Endothelial cell of umbilical vein (primary cell): ENCODE measurements at regions not wholly inside any gene's neighbourhood (a gene's known extent, or its start where the extent isn't known, plus 50 kb on each side); places are given as distances from the start of the nearest gene placed in this dataset.
A peak's percentile ranks its signal among the peaks of the same experiment; 100 is the strongest.

Experiments
- BruUV-seq: library from RNA; stranded (reverse); fragments of 400-500 nt; replicated peaks from 2 replicates; lab custom pipeline; 2021; lab: Mats Ljungman, UMichigan
- CTCF ChIA-PET: fragments of 300-600, 350-600 bp; sonication (Branson Sonifier 250); formaldehyde crosslinking; loops from one replicate; lab custom pipeline; 2021; ENCODE audit warnings: antibody characterized with exemption, inconsistent platforms; lab: Charles Lee
- POLR2A ChIA-PET: fragments of 300-600, 350-600 bp; sonication (Branson Sonifier 250); formaldehyde crosslinking; loops from one replicate; lab custom pipeline; 2021; ENCODE audit warnings: antibody characterized with exemption, inconsistent platforms; lab: Charles Lee
- DNase-seq: peaks from one replicate; pipeline ENCODE4 v3.0.0-alpha.2; 2011; ENCODE audit warnings: low read depth, low spot score
- FAIRE-seq: peaks from 2 replicates; lab custom pipeline; 2011; peaks lifted over from hg19 to GRCh38; lab: Jason Lieb, UNC
- H2AFZ ChIP-seq: 2 replicates; pipeline ENCODE4 v1.6.0; 2012; ENCODE audit warnings: low read depth, low read length, control low read depth, inconsistent platforms
- H3K27ac ChIP-seq: 2 replicates; pipeline ENCODE4 v1.5.1; 2011; ENCODE audit warnings: low read depth, mild to moderate bottlenecking, control low read depth, low read length, moderate library complexity; ENCODE audit not compliant: insufficient read depth
- H3K27me3 ChIP-seq, 2 experiments: 2 replicates each; pipeline versions ENCODE4 v1.6.0 to v1.6.1; 2011; ENCODE audit warnings: low read length in 2 of 2, mixed read lengths in 1 of 2; ENCODE audit not compliant: control insufficient read depth in 2 of 2, insufficient read depth in 2 of 2
- H3K36me3 ChIP-seq, 2 experiments: 2 replicates in 1 of 2; 3 replicates in 1 of 2; pipeline ENCODE4 v1.5.1; 2011; ENCODE audit warnings: low read length in 2 of 2, mild to moderate bottlenecking in 1 of 2, moderate library complexity in 1 of 2; ENCODE audit not compliant: control insufficient read depth in 2 of 2, insufficient read depth in 2 of 2; ENCODE audit errors: extremely low read depth in 1 of 2
- H3K4me1 ChIP-seq: 3 replicates; pipeline ENCODE4 v1.5.1; 2011; ENCODE audit warnings: mild to moderate bottlenecking, low read length; ENCODE audit not compliant: control insufficient read depth, insufficient read depth; ENCODE audit errors: extremely low read depth
- H3K4me2 ChIP-seq: 2 replicates; pipeline ENCODE4 v1.6.1; 2011; ENCODE audit warnings: low read length, control low read depth, mixed read lengths; ENCODE audit not compliant: insufficient read depth
- H3K4me3 ChIP-seq, 3 experiments: fragments of 200-600 bp in 1 of 3; sonication (generic), shearing (Covaris generic) in 1 of 3; replicated peaks in 1 of 3; 2 replicates each; pipeline ENCODE4 v1.5.1; 2011 to 2016; ENCODE audit warnings: control low read depth in 3 of 3, low read length in 3 of 3, mild to moderate bottlenecking in 2 of 3, inconsistent platforms in 1 of 3, low read depth in 1 of 3, moderate library complexity in 1 of 3; ENCODE audit not compliant: insufficient read depth in 1 of 3
- H3K79me2 ChIP-seq: 2 replicates; pipeline ENCODE4 v1.6.0; 2012; ENCODE audit warnings: low read length, inconsistent platforms; ENCODE audit not compliant: control insufficient read depth, insufficient read depth
- H3K9ac ChIP-seq: replicated peaks from 2 replicates; pipeline ENCODE3; 2011; ENCODE audit warnings: low read length, control low read depth; ENCODE audit not compliant: insufficient read depth; ENCODE audit errors: extremely low read depth
- H3K9me1 ChIP-seq: replicated peaks from 3 replicates; pipeline ENCODE4 v1.6.0; 2011; ENCODE audit warnings: mild to moderate bottlenecking, low read length; ENCODE audit not compliant: control insufficient read depth, insufficient read depth; ENCODE audit errors: extremely low read depth
- H3K9me3 ChIP-seq: replicated peaks from 2 replicates; pipeline ENCODE4 v1.5.1; 2012; ENCODE audit warnings: low read length, inconsistent platforms; ENCODE audit not compliant: control insufficient read depth, insufficient read depth
- H4K20me1 ChIP-seq: replicated peaks from 2 replicates; pipeline ENCODE3; 2011; ENCODE audit warnings: mild to moderate bottlenecking, low read length; ENCODE audit not compliant: control insufficient read depth, insufficient read depth; ENCODE audit errors: extremely low read depth
- EZH2 ChIP-seq: IDR thresholded peaks from 2 replicates; pipeline ENCODE4 v1.6.1; 2012; ENCODE audit warnings: borderline replicate concordance, low read depth, mild to moderate bottlenecking, moderate library complexity, low read length, inconsistent platforms; ENCODE audit not compliant: severe bottlenecking
- FOS ChIP-seq: IDR thresholded peaks from 2 replicates; pipeline ENCODE4 v1.6.1; 2011; ENCODE audit warnings: mild to moderate bottlenecking, low read length, moderate library complexity, borderline replicate concordance; ENCODE audit not compliant: insufficient read depth
- GATA2 ChIP-seq: IDR thresholded peaks from 2 replicates; pipeline ENCODE4 v1.7.0; 2011; ENCODE audit warnings: low read depth, mild to moderate bottlenecking, moderate library complexity, mixed read lengths, low read length; ENCODE audit not compliant: insufficient read length, insufficient read depth
- JUN ChIP-seq: IDR thresholded peaks from 2 replicates; pipeline ENCODE4 v1.6.1; 2011; ENCODE audit warnings: borderline replicate concordance, low read depth; ENCODE audit not compliant: insufficient read length, insufficient read depth
- MYC ChIP-seq: IDR thresholded peaks from one replicate; pipeline ENCODE4 v1.6.1; 2011; ENCODE audit warnings: mild to moderate bottlenecking, low read depth, low read length
- POLR2A ChIP-seq: IDR thresholded peaks from 2 replicates; pipeline ENCODE4 v1.6.1; 2012; ENCODE audit warnings: low read depth, mild to moderate bottlenecking, control low read depth, low read length
- POLR2AphosphoS5 ChIP-seq: IDR thresholded peaks from 2 replicates; pipeline ENCODE4 v1.6.1; 2012; ENCODE audit warnings: low read depth, mild to moderate bottlenecking, control low read depth, low read length, moderate library complexity; ENCODE audit not compliant: insufficient read depth
- dilution Hi-C: fragments of 300-500 bp; cut with MboI; formaldehyde crosslinking; loops from one replicate; pipeline ENCODE4 v1.15.0; 2019; ENCODE audit warnings: low sequenced_read_pairs; ENCODE audit not compliant: extremely low pct_ligation_motif_present
- intact Hi-C: fragments of 100-400 bp; cut with micrococcal nuclease; formaldehyde crosslinking; loops from one replicate; pipeline ENCODE4 v1.10.0; 2022
- TF ChIP-seq, protein P1 (sequence below), 2 donors: IDR thresholded peaks; 1 replicate in 1 of 2; 2 replicates in 1 of 2; pipeline ENCODE4 v1.5.1; 2011; ENCODE audit warnings: low read length in 2 of 2, mild to moderate bottlenecking in 2 of 2, moderate library complexity in 2 of 2, control low read depth in 1 of 2, inconsistent platforms in 1 of 2, low read depth in 1 of 2; ENCODE audit not compliant: insufficient read depth in 1 of 2; ENCODE audit errors: extremely low read depth in 1 of 2
- TF ChIP-seq, protein P2 (sequence below): IDR thresholded peaks from 2 replicates; pipeline ENCODE4 v1.6.1; 2011; ENCODE audit not compliant: insufficient read depth, insufficient read length

DNA sequence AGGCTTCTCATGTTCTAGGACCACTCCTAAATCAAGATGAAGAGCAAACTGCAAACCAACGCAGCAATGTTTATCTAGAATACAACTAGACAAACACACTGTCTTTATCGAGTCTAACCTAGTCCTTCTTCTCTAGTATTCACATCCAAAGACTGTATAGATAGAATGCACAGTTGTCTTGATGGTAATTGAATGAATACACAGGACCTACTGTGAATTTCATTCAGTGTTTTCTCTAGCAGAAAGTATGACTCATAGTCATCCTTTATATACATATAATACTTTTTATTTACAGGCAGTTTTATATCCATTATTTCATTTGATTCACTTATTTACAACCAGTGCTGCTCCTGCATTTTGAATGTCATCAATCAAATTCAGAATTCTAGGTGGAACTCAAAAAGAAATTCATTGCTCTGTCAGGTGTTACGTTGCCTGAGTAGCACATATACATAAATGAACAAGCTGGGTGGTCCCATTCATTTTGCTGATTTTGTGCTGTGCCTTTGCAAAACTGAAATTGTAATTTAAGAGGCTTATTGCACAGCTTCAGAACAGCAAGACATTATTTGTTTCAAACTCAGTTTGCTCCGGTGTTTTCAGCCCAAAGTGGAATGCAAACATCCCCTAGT is 374.8 kb downstream of the EPHA4 start:
- no peaks in the 10 kb centered on the region for H4K20me1 ChIP-seq
- DNase-seq (no peak), FAIRE-seq (no peak)
- H2AFZ ChIP-seq: no peak overlapping the region
- no peak overlapping the region for H3K4me2 ChIP-seq
- no peaks in the 10 kb centered on the region for H3K9me1 ChIP-seq
- no peaks in the 10 kb centered on the region for H3K79me2 ChIP-seq
- H3K36me3 ChIP-seq: no peaks in the 10 kb centered on the region
- H3K4me1 ChIP-seq: no peaks in the 10 kb centered on the region
- CTCF ChIA-PET: no interaction called here
- H3K9me3 ChIP-seq: no peaks in the 10 kb centered on the region
- H3K27me3 ChIP-seq: no peaks in the 10 kb centered on the region
- TF ChIP-seq JUN (no peak), GATA2 (no peak), FOS (peak; percentile 4)
- TF ChIP-seq, protein P1, sequence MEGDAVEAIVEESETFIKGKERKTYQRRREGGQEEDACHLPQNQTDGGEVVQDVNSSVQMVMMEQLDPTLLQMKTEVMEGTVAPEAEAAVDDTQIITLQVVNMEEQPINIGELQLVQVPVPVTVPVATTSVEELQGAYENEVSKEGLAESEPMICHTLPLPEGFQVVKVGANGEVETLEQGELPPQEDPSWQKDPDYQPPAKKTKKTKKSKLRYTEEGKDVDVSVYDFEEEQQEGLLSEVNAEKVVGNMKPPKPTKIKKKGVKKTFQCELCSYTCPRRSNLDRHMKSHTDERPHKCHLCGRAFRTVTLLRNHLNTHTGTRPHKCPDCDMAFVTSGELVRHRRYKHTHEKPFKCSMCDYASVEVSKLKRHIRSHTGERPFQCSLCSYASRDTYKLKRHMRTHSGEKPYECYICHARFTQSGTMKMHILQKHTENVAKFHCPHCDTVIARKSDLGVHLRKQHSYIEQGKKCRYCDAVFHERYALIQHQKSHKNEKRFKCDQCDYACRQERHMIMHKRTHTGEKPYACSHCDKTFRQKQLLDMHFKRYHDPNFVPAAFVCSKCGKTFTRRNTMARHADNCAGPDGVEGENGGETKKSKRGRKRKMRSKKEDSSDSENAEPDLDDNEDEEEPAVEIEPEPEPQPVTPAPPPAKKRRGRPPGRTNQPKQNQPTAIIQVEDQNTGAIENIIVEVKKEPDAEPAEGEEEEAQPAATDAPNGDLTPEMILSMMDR (IDR thresholded peaks at IDR 0.05; ENCODE audit: extremely low read depth in 1 of 2, insufficient read depth in 1 of 2, low read depth in 1 of 2, low read length in 2 of 2): no peak
- dilution Hi-C loops (no loop called here), intact Hi-C loops (no loop called here)
- no TSS peak for BruUV-seq
- POLR2A ChIA-PET: no interaction called here
- no peak overlapping the region for H3K27ac ChIP-seq
- H3K9ac ChIP-seq: no peak overlapping the region
- no peak overlapping the region for H3K4me3 ChIP-seq

DNA sequence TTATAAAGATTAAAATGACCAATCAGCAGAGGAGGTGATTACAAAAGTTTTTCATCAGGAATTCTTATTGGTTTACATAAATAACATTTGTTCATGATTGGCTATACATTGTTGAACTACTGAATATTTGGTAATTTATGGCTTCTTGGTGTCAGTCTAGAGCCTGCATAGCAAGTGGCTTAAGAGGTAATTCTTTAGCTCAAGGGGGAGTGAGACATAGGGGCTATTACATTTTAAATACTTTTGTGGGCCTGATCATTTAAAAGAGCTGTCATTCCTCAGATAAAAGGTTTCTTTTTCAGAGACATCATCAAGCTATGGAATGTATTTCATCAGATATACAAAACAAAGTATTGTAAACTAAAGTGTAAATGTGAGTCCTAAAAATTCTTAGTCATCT is 373.8 kb downstream of the EPHA4 start:
- intact Hi-C loops: no loop called here
- CTCF ChIA-PET: interaction anchor here (1.5 kb wide), 1 partner anchor 13 kb away, joined by 3 read pairs; no protein-coding TSS in a partner anchor

More for the DNA sequence above, 373.8 kb downstream of the EPHA4 start:
- no peaks in the 10 kb centered on the region for H3K79me2 ChIP-seq
- dilution Hi-C loops: no loop called here
- H3K36me3 ChIP-seq: no peaks in the 10 kb centered on the region
- POLR2A ChIA-PET: no interaction called here
- H3K9me3 ChIP-seq: no peaks in the 10 kb centered on the region
- DNase-seq (no peak), FAIRE-seq (no peak)
- BruUV-seq: no TSS peak
- no peaks in the 10 kb centered on the region for H3K4me1 ChIP-seq
- H2AFZ ChIP-seq: no peak overlapping the region
- TF ChIP-seq, protein P2, sequence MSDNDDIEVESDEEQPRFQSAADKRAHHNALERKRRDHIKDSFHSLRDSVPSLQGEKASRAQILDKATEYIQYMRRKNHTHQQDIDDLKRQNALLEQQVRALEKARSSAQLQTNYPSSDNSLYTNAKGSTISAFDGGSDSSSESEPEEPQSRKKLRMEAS: no peak
- no peak for TF ChIP-seq EZH2
- no peak for TF ChIP-seq GATA2
- no peak for TF ChIP-seq POLR2AphosphoS5
- TF ChIP-seq MYC: no peak
- TF ChIP-seq POLR2A: no peak
- TF ChIP-seq, protein P1 (IDR thresholded peaks at IDR 0.05; ENCODE audit: extremely low read depth in 1 of 2, insufficient read depth in 1 of 2, low read depth in 1 of 2, low read length in 2 of 2): no peak
- TF ChIP-seq JUN: no peak
- no peak for TF ChIP-seq FOS
- H3K4me2 ChIP-seq: no peak overlapping the region
- H3K27me3 ChIP-seq: no peaks in the 10 kb centered on the region
- H3K9me1 ChIP-seq: no peaks in the 10 kb centered on the region
- H4K20me1 ChIP-seq: no peaks in the 10 kb centered on the region
- no peak overlapping the region for H3K9ac ChIP-seq
- H3K4me3 ChIP-seq: no peak overlapping the region
- H3K27ac ChIP-seq: no peak overlapping the region
